ENCODE measurements at regions not wholly inside any gene's neighbourhood (a gene's known extent, or its start where the extent isn't known, plus 50 kb on each side); places are given as distances from the start of the nearest gene placed in this dataset.

GRCh38 chr2:120869036-120869729 is 133.5 kb downstream of the GLI2 start:
- no peak overlapping the region for H3K4me3 ChIP-seq (IDR thresholded peaks at IDR 0.05; ENCODE audit: insufficient read depth, low read depth, low read length)
- no peak for TF ChIP-seq CTCF (conservative IDR thresholded peaks at IDR 0.05; ENCODE audit: low read depth, low read length)
- no peak overlapping the region for H3K9ac ChIP-seq
- H4K20me1 ChIP-seq (ENCODE audit: insufficient read depth), result no peaks in the 10 kb centered on the region
- no peak overlapping the region for H2AFZ ChIP-seq (ENCODE audit: low read depth)
- no peak overlapping the region for H3K27ac ChIP-seq
- H3K79me2 ChIP-seq (ENCODE audit: insufficient read depth, low read depth), result no peaks in the 10 kb centered on the region
- no peaks in the 10 kb centered on the region for H3K36me3 ChIP-seq (ENCODE audit: insufficient read depth)
- no peaks in the 10 kb centered on the region for H3K4me1 ChIP-seq (ENCODE audit: low read depth, poor library complexity, severe bottlenecking)
- no peaks in the 10 kb centered on the region for H3K27me3 ChIP-seq (ENCODE audit: insufficient read depth, low read depth)
- no peak overlapping the region for H3K4me2 ChIP-seq

- Histone ChIP-seq H3K9ac (no peak overlapping the region), H4K20me1 (ENCODE audit: insufficient read depth) (no peaks in the 10 kb centered on the region), H3K27me3 (ENCODE audit: insufficient read depth, low read depth) (no peaks in the 10 kb centered on the region), H3K4me1 (ENCODE audit: low read depth, poor library complexity, severe bottlenecking) (no peaks in the 10 kb centered on the region), H3K4me2 (no peak overlapping the region), H3K27ac (no peak overlapping the region), H3K36me3 (ENCODE audit: insufficient read depth) (no peaks in the 10 kb centered on the region), H2AFZ (ENCODE audit: low read depth) (no peak overlapping the region), H3K79me2 (ENCODE audit: insufficient read depth, low read depth) (no peaks in the 10 kb centered on the region), H3K4me3 (IDR thresholded peaks at IDR 0.05; ENCODE audit: insufficient read depth, low read depth, low read length) (no peak overlapping the region)
- TF ChIP-seq CTCF (conservative IDR thresholded peaks at IDR 0.05; ENCODE audit: low read depth, low read length), result no peak
These were observed 134.2 kb downstream of the GLI2 start for GRCh38 chr2:120869730-120870466.

GRCh38 chr2:120870467-120870788 is 134.8 kb downstream of the GLI2 start:
- no peaks in the 10 kb centered on the region for H3K27me3 ChIP-seq (ENCODE audit: insufficient read depth, low read depth)
- no peak overlapping the region for H3K9ac ChIP-seq
- H3K4me3 ChIP-seq (IDR thresholded peaks at IDR 0.05; ENCODE audit: insufficient read depth, low read depth, low read length), result no peak overlapping the region
- H4K20me1 ChIP-seq (ENCODE audit: insufficient read depth), result no peaks in the 10 kb centered on the region
- H2AFZ ChIP-seq (ENCODE audit: low read depth), result no peak overlapping the region
- no peaks in the 10 kb centered on the region for H3K79me2 ChIP-seq (ENCODE audit: insufficient read depth, low read depth)
- H3K36me3 ChIP-seq (ENCODE audit: insufficient read depth), result no peaks in the 10 kb centered on the region
- no peak overlapping the region for H3K4me2 ChIP-seq
- H3K4me1 ChIP-seq (ENCODE audit: low read depth, poor library complexity, severe bottlenecking), result no peaks in the 10 kb centered on the region
- TF ChIP-seq CTCF (conservative IDR thresholded peaks at IDR 0.05; ENCODE audit: low read depth, low read length), result no peak
- H3K27ac ChIP-seq, result no peak overlapping the region

GRCh38 chr2:120871016-120871635 is 135.5 kb downstream of the GLI2 start:
- no peak overlapping the region for H3K4me2 ChIP-seq
- H3K9ac ChIP-seq, result no peak overlapping the region
- no peak overlapping the region for H3K27ac ChIP-seq
- no peak for TF ChIP-seq CTCF (conservative IDR thresholded peaks at IDR 0.05; ENCODE audit: low read depth, low read length)
- no peaks in the 10 kb centered on the region for H3K79me2 ChIP-seq (ENCODE audit: insufficient read depth, low read depth)
- H3K27me3 ChIP-seq (ENCODE audit: insufficient read depth, low read depth), result no peaks in the 10 kb centered on the region
- H3K4me3 ChIP-seq (IDR thresholded peaks at IDR 0.05; ENCODE audit: insufficient read depth, low read depth, low read length), result no peak overlapping the region
- no peaks in the 10 kb centered on the region for H4K20me1 ChIP-seq (ENCODE audit: insufficient read depth)
- no peaks in the 10 kb centered on the region for H3K36me3 ChIP-seq (ENCODE audit: insufficient read depth)
- H2AFZ ChIP-seq (ENCODE audit: low read depth), result no peak overlapping the region
- H3K4me1 ChIP-seq (ENCODE audit: low read depth, poor library complexity, severe bottlenecking), result no peaks in the 10 kb centered on the region

All from KMS-11 (cell line).